ENCODE measurements at regions not wholly inside any gene's neighbourhood (a gene's known extent, or its start where the extent isn't known, plus 50 kb on each side); places are given as distances from the start of the nearest gene placed in this dataset.

DNA sequence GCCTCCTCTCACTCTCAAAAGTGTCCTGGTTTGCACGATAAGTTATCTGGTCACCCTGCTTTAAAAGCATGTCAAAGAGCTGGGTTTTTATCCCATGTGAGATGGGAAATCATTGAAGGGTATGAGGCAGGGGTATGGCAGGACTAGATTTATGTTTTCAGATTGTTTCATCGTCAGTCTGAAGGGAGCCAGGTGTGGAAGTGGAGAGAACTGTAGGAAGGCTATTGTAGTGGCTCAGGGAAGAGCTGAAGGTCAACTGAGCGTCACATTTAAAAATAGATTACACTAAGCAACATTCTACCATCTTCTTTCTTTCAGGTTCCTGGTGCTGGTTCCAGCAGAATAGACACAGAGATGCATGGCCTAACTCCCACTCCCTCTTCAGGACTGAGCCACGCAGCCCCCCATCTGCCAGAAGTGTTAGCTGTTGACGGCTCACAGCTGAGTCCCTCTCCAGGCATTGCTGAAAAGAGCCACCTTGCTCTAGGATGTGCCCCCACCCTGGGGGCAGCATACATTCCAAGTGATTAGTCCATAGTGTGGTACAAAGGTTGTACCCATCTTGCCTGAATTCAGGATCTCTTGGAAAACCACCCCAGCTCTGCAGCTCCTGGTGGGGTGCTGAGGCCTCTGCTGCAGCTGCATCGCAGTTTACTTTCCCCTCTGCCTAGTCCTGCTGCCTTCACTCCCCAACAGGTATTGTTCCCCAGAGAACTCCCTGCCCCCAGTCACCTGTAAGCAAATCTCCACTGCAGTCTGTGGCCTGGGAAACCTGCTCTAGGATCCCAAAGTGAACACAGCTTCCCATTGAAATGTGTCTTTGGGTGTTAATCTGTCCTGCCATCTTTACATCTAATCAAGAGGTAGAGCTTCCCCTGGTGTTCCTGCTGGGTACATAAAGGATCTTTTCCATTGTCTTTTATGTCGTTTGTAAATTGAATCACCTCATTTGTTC, 79.5 kb upstream of the KLF7 start:
- TF ChIP-seq, protein P1, sequence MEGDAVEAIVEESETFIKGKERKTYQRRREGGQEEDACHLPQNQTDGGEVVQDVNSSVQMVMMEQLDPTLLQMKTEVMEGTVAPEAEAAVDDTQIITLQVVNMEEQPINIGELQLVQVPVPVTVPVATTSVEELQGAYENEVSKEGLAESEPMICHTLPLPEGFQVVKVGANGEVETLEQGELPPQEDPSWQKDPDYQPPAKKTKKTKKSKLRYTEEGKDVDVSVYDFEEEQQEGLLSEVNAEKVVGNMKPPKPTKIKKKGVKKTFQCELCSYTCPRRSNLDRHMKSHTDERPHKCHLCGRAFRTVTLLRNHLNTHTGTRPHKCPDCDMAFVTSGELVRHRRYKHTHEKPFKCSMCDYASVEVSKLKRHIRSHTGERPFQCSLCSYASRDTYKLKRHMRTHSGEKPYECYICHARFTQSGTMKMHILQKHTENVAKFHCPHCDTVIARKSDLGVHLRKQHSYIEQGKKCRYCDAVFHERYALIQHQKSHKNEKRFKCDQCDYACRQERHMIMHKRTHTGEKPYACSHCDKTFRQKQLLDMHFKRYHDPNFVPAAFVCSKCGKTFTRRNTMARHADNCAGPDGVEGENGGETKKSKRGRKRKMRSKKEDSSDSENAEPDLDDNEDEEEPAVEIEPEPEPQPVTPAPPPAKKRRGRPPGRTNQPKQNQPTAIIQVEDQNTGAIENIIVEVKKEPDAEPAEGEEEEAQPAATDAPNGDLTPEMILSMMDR (IDR thresholded peaks at IDR 0.05; ENCODE audit: low read depth, low read length): no peak
- TF ChIP-seq EZH2phosphoT487 (IDR thresholded peaks at IDR 0.05; ENCODE audit: low read depth): no peak

Data from OCI-LY3 (cell line).